GM21528 (cell line): ENCODE measurements at regions not wholly inside any gene's neighbourhood (a gene's known extent, or its start where the extent isn't known, plus 50 kb on each side); places are given as distances from the start of the nearest gene placed in this dataset.

Experiments used
- ATAC-seq: cut with Tn5 transposase; IDR thresholded peaks from one replicate; pipeline ENCODE4 v1.9.1; 2021; ENCODE audit warnings: mild to moderate bottlenecking, moderate library complexity; ENCODE audit not compliant: unreplicated experiment, low FRiP score

DNA sequence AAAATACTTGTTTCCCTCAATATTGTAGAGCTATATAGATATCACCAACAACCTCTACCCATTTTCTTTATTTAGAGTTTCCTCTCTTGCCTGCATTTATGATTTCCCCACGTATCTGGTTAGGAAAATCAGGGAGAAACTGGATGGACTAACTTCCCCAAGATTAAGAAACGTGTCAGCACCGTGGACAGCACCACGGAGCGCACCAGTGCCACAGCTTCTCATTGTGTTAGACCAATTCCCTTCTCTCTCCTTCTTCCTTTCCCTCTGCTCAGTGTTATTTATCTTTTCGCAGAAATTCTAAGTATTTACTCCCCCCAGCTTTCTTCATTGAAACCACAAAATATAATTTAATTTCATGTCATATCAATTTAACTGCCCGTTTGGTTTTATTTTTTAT, 568.6 kb upstream of the BOD1L1 start:
- no peak for ATAC-seq

DNA sequence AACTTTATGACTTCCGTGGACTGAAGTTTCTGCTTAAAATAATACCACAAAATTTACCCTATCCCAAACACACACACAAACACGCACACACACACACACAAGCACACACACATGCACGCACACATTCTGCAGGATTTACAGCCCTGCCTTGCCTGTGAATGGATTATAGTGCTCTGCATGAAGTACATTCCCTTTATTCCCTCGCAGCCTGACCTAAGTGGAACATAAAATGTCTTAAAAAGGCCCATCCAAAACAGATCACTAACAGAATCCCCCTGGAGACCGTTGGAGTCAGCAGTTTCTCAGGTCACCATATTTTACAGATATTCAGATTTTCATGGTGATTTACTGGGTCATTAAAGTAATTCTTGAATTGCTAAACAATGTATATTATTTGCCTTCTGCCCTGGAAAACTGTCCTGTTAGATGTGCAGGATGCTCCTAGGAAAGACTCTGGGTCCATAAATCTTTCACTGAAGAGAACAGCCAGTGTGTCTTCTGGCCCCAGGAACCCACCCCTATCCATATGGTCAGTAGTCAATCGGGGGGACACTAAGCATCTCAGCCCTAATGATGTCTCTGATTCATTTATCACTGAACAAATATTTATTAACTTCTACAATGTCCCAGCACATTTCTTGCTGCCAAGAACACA, 587.7 kb upstream of the BOD1L1 start:
- ATAC-seq = no peak

DNA sequence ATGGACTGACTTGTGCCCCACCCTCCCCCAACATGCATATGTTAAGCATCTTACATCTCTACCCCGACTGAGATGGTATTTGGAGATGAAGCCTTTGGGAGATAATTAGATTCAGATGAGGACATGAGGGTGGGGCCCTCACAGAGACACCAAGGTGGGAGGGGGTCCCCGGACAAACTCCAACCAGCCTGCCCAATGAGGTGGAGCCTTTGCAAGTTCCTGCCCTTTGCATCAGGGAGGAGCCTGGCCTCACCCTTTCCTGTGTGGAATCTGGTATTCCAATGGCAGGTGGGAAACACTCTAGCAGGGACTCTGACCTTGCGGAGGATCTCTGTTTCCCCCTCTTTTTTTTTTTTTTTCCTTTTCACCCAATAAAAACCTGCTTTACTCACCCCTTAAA, 589.9 kb upstream of the BOD1L1 start:
- no peak for ATAC-seq

DNA sequence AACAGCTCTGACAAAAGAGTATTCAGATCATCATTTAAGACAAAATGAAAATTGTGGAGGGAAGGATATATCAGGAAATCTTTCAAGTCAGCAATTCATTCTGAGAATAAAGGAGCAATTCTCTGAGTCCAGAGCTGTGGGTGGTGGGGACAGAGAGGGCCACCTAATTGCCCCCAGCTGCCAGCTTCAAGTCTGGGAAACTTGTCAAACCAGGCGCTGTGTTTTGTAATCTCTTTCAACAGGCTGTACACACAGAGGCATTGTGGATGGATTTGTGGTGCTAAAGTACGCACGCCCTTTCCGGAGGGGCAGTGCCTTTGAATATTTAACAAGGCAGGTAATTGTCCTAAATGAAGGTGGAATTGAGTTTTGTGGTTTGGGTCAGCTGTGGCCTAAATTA, 591.1 kb upstream of the BOD1L1 start:
- ATAC-seq = no peak

DNA sequence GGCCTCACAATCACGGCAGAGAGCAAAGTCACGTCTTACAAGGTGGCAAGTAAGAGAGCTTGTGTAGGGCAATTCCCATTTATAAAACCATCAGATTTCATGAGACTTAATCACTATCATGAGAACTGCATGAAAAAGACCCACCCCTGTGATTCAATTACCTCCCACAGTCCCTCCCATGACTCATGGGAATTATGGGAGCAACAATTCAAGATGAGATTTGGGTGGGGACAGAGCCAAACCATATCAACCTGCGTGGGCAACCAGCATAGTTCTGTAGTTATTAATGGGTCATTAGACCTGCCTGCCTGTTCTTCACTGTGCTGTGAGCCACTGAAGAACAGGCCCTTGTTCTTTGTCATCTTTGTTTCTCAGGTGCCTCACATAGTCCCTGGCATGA, 593.7 kb upstream of the BOD1L1 start:
- ATAC-seq = no peak

DNA sequence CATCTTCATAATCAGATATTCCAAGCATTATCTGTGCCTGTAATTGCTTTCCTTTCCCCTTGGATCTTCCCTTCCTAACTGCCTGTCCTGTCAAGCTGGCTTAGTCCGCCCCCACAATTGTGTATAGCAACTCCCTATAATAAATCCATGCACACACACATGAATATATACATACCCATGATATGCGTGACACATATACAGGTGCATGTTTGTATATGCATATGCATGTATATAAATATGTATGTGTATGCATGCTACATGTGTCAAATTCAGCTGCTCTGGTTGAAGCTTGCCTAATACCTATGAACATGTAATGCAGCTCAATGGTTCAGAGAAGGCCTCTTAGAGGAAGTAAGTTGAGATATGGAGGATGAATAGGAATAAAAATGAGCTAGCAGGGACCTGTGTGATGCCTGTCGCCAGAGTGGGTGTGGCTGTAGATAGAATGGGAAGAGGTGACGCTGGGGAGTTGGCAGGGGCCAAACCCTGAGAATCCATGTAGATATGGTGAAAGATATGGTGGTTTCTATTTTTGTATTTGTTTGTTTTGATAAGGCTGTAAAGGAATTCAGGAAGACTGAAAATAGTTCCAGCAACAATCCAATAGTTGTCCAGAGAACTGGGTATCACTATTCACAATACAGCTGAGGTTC, 595.0 kb upstream of the BOD1L1 start:
- no peak for ATAC-seq

DNA sequence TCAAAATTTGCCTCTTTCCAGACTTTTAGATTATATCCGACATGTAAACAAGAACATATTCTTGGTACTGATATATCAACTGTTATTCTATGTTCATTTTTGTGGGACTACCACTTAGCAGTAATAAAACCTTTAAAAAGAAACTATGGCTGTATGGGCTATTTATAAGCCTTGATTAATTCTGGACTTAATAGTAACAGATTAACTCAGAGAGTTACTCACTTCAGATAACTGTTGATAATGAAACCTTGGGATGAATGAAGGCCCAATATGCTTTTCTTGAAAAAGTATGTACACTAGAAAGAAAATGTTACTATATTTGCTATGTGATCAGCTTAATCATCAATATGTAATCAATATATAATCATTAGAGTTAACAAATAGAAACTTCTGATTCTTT, 595.9 kb upstream of the BOD1L1 start:
- ATAC-seq = no peak

DNA sequence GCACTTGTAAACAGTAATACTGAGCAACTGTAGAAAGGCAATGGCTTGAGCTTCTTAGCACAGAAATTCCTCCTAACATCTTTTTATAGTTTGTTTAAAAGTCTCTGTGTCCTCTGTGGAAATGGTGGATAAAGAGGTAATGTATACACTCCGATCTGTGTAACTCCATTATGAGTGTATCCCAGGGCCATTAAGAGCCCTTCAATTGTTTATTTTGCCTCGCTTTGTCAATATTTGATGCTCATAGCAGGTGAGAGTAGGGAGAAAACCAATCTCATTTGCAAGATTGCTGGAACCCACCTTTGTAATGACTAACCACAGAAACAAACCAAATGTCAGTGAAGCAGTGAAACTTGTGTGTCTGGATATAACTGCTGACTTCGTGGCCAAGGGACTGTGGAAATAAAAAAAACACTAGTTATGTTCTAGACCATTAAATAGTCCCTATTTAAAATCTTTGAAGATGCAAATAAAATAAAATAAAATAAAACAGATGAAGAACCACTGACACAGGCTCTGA, 598.2 kb upstream of the BOD1L1 start:
- ATAC-seq = no peak

DNA sequence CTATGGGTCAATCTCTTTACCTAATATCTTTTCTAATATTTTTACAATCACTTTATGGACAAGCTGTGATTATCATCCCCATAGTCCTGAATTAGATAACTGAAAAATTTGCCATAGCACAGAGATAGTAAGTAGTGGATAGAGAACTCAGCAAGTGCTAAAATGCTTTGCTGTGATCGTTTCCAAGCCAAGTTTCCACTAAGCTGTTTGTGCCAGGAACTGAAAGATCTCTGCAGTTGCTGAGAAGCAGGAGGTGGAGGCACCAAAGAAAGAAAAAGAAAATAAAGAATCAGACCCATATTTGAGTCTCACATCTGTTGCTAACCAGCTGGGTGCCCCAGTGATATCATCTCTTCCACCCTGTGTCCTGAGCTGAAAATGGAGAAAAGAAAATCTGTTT, 605.6 kb upstream of the BOD1L1 start:
- ATAC-seq = no peak

DNA sequence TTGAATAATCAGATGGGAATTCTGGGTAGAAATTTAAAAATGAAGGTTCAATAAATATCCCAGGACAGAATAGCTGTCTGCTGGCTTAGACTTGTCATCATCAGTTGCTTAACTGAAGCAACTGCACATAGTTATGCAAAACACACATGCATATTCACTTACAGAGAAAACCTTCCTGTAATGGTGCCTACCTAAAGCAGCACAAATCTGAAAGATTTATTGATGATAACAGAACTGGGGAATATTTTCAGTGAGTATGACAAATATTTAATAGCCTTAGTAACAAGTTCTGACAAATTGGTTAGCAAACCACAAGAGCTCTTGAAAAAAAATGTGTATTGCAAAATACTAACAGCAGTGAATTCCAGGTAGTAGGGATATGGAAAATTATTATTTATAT, 606.8 kb upstream of the BOD1L1 start:
- ATAC-seq = no peak

DNA sequence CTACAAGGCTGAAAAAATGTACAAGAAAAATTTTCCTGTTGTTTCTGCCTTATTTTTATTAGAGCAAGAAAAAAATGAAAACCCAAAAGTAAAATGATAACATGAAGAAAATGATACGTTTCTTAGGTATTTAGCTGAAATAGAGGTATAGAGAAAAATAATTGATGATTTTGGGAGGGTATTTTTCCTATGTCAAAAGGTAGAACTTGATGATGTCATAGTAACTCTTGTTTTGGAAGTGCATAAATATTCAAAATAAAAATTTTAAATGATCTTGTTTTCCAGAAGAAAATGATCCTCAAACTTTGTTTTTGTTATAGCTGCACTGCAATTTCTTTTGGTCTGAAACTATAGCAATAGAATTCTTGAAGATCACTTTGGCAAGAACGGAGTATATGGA, 608.8 kb upstream of the BOD1L1 start:
- ATAC-seq = no peak

DNA sequence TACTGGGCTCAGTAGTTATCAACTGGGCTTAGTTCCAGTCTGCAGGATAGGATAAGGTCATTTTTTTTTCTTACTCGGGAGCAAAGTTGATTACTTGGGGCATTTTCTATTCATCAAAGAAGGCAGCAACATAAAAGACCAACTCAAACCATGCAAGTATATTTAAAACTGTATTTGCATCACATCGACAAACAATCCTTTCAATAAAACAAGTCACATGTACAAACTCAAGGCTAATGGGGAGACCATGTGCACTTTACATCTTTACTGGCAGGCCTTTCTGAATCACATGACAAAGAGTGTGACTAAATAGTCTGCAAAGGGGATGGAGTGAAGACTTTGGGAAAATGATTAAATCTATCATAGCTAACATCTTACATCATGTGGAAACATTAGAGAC, 610.4 kb upstream of the BOD1L1 start:
- no peak for ATAC-seq

DNA sequence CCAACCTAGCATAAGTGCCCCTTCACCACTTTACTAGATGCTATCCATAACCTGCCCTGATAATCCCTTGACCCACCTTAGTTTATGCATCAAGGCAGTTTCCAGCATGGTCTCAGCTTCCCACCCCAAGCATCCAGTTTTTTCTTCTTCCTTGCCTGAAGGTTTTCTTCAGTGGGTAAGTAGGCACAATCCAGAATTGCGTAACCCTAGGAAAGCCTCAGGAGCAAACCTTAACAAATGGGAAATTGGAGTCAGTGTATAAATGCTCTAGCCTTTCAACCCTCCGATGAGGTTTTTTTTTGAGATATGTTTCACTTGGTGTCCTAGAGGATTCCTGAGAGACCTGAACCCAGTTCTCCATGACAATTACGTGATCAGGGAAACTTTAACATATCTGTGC, 614.0 kb upstream of the BOD1L1 start:
- ATAC-seq = no peak

DNA sequence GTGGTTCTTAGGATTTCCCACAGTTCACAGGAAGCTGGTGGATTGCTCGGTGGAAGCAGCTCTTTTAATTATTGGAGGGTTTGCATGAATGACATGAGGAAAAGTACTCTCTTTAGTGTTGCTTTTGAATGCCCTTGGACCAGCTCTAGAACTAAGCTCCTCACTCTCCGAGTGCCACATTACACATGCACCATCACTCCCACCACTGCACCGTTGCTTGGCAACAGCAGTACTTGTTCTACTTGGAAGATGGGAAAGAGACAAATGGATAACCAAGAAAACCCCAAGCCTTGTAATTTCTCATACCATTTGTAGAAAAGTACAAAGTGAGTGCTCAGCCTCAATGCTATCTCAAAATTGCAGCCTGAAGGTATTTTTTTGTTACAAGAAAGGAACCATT, 620.2 kb upstream of the BOD1L1 start:
- no peak for ATAC-seq

DNA sequence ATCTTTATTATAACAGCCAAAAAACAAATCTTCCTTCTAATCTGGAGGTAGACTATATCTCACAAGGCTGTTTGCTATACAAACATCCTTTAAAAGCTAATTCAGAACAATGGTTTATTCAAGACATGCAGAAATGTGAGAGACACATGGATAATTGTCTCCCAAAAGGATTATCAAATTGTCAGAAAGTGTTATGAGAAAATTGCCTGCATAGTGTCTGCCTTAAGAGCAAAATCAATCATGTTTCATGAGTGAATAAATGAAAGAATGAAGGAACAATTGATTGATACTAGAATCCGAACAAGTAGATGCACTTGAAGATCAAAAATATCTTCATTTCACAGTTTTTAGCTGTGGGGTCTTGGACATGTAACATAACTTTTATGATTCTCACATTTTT, 621.7 kb upstream of the BOD1L1 start:
- no peak for ATAC-seq

DNA sequence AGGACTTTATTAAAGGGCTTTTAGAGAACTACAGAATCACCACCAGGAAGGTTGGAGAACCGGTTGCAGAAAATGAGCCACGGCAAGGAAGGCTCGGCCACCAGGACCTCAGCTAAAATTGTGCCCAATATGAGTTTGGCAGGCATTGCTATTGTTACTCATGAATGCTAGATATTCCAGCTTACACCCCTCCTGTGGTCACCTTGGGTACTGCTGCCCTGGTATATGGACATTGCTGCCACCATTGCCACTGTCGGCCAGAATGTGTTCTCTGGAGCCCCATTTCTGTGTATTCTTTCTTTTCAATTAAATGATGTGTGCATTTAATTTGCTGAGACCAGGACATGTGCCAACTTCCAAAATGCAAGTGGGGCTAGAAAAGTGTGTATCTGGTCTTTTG, 626.7 kb upstream of the BOD1L1 start:
- ATAC-seq = no peak

DNA sequence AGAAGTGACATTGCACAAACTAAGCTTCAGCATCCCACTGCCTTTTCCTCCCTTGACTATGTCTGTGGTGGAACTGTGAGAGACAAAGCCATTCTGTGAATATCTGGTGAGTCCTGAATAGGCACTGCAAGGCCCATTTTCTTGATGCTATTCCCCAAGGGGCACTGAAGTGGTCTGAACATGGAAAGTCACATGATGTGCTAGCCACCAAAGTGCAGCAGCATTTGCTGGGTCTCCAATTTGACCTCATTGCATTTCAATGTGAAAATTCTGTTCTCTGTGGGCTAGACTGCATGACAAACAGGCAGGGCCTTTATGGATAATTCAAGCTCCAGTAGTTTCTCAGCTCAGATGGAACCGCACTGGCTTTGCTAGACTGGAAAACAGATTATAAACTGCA, 627.4 kb upstream of the BOD1L1 start:
- ATAC-seq = no peak

DNA sequence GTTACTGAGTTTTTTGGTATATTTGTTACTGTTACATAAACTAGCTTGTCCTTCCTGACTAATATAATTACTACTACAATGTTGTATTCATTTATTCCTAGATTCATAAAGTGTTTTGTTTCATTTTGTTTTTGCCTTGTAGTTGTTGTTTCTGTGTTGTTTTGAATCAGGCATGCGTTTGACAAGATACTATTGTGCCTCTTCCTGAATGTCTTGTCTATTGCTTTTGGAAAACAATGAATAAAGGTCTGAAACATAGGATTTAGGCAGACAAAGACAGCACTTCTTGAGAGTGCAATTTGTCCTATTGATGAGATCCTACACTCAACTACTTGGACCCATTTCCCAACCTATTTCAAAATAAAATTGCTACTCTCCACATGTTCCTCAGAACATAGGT, 630.4 kb upstream of the BOD1L1 start:
- ATAC-seq = no peak

DNA sequence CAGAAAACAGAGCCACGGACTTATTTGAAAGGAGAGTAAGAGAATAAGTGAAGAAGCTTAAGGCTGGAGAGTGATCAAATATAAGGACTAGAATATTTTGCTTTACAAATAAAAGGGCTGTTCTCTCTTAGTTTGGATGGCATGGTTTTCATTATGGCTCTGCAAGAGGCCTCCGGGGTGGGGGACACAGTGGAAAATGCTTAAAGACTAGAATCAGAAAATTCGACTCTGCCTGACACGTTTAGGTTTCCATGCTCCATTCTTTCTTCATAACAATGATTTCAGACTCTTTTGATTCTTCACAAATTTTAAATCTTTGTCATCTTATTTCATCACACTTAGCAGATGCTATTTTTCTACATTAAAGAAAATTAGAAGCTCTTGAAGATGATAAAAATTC, 632.4 kb upstream of the BOD1L1 start:
- ATAC-seq = no peak

DNA sequence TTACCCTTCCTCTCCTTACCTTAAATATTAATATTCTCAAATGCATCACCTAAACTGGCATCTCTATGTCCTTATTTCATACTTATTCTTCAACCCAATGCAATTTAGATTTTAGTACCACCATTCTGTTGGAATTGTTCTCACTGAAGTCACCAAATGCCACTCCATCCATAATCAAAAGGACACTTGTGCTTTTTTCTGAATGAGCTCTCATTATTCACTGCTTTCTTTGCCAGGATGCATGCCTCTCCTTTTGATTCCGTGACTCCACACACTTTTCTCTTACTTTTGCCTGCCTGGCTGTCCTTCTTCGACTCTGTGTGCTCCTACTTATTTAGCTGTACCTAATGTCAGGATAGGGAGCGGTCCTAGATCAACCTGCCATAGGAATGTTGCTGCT, 633.1 kb upstream of the BOD1L1 start:
- no peak for ATAC-seq

DNA sequence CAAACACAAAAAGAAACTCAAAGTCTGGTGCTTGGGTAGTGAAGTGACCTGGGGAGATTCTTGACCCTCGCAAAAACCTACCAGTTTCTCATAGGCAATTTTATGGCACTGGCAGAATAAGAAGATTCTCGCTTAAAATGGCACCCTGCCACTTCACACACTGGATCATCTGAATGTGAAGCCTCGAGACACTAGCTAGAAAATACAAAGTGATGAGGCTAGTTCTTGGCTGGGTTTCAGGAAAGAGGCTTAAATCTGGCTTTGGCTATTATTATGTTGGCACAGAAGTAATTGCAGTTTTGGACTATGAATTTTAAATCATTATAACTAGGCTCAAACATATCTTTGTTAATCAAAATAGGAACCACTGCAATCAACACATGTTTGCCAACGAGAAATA, 634.7 kb upstream of the BOD1L1 start:
- no peak for ATAC-seq

DNA sequence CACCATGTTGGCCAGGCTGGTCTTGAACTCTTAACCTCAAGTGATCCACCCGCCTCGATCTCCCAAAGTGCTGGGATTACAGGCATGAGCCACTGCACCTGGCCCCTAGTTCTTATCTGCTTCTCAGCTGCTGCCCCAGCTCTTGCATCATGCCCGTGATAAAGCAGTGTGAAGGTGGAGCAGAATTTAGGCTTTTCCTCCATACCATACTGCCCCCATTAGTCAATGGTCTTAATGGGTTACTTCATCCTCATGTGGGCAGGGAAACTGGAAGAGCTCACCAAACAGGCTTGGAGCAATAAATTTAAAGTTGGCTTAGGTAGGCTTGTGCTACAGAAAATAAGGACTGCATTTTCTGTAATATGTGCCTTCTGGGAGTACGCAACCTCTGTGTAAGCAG, 636.9 kb upstream of the BOD1L1 start:
- ATAC-seq = no peak

DNA sequence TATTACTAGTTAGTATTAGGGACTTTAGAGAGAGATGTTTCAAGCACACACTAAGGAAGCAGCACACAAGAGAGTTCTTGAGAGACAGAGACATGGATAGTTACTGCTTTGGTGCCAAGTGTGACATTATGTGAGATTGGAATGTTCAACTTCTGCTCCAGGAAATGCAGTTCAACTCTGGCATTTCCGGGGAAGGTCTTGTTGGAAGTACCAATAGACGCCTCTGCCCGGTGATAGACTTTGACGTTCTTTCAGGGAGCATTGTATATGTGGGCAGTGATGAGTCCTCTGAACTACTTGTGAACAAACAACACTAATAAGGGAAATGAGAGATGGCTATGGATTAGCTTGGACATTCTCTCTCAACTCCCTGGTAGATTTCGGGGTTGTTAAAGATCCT, 638.1 kb upstream of the BOD1L1 start:
- ATAC-seq = no peak
